ENCODE measurements at regions not wholly inside any gene's neighbourhood (a gene's known extent, or its start where the extent isn't known, plus 50 kb on each side); places are given as distances from the start of the nearest gene placed in this dataset.

DNA sequence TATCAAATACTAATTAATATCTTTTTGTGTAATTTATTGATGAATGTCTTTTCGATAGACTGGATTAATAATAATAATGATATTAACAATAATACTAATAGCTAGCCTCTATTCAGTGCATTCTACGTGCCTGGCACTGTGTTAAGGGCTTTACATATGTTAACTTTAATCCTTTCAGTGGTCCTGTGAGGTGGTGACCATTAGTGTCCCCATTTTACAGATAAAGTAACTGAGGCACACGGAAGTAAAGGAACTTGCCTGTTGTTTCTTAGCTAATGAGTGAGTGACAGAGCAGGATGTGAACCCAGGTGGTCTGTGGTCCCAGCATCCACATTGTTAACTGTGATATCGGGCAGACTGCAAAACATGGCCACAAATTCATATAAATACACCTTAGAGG is 335.7 kb upstream of the PROX1 start:
- Histone ChIP-seq H3K36me3 (no peaks in the 10 kb centered on the region), H3K4me3 (no peak overlapping the region), H3K9me3 (no peaks in the 10 kb centered on the region), H3K27ac (no peak overlapping the region), H3K4me1 (no peaks in the 10 kb centered on the region), H3K27me3 (peaks cover 0 to 8% (median 0%) of the 10 kb centered on the region in 7 donors)
- WGBS, 2 donors: 84 to 86% methylated on average over 4 of the region's 4 CpGs
- intact Hi-C loops (cut with DNase I): no loop called here
- DNase-seq (no peak), ATAC-seq (no peak)
- TF ChIP-seq, protein P1, sequence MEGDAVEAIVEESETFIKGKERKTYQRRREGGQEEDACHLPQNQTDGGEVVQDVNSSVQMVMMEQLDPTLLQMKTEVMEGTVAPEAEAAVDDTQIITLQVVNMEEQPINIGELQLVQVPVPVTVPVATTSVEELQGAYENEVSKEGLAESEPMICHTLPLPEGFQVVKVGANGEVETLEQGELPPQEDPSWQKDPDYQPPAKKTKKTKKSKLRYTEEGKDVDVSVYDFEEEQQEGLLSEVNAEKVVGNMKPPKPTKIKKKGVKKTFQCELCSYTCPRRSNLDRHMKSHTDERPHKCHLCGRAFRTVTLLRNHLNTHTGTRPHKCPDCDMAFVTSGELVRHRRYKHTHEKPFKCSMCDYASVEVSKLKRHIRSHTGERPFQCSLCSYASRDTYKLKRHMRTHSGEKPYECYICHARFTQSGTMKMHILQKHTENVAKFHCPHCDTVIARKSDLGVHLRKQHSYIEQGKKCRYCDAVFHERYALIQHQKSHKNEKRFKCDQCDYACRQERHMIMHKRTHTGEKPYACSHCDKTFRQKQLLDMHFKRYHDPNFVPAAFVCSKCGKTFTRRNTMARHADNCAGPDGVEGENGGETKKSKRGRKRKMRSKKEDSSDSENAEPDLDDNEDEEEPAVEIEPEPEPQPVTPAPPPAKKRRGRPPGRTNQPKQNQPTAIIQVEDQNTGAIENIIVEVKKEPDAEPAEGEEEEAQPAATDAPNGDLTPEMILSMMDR (IDR thresholded peaks at IDR 0.05): no peak

DNA sequence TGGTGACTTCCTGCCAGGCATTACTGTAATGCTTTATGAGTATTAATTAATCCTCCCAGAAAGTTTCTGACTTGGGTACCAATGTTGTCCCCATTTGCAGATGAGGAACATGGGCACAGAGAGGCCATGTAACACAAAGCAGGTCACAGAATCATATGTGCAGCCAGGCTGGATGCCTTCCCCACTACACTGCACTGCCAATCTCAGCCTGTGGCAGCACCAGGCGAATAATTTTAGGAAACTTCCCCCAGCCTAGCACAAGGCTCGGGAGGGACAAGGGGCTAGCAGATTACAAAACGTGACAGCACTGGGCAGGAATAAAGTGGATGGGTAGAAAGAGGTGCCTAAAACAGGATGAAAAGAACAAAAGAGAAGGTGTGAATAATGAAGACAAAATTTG is 331.7 kb upstream of the PROX1 start:
- TF ChIP-seq, protein P1 (IDR thresholded peaks at IDR 0.05): no peak
- Histone ChIP-seq H3K27me3 (peaks cover 0 to 8% (median 0%) of the 10 kb centered on the region in 7 donors), H3K4me3 (no peak overlapping the region), H3K4me1 (no peaks in the 10 kb centered on the region), H3K9me3 (no peaks in the 10 kb centered on the region), H3K27ac (no peak overlapping the region), H3K36me3 (no peaks in the 10 kb centered on the region)
- no peak for ATAC-seq
- intact Hi-C loops (cut with DNase I): no loop called here
- WGBS, 2 donors: 52 to 55% methylated on average over 3 of the region's 3 CpGs
- DNase-seq: no peak

DNA sequence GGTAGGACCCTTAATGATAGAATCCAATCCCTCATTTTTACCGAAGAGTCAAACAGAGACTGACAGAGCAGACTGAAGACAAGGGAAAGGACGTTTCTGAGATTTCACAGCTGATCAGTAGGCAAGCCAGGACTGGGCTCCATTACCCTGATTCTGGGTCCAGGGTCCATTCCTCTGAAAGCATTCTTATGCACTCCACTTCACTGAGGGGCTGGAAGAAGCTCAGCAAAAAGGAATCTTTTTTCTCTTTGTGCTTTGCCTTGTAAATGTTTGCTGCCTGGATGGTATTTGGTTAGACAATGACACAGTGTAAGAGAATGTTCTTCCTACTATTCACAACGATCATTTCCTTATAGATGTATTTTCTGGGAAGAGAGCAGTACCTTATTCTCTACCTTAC is 331.3 kb upstream of the PROX1 start:
- Histone ChIP-seq H3K4me3 (no peak overlapping the region), H3K36me3 (no peaks in the 10 kb centered on the region), H3K27me3 (peaks cover 0 to 8% (median 0%) of the 10 kb centered on the region in 7 donors), H3K4me1 (no peaks in the 10 kb centered on the region), H3K27ac (no peak overlapping the region), H3K9me3 (no peaks in the 10 kb centered on the region)
- WGBS, 2 donors: 56 to 65% methylated on average over 3 of the region's 3 CpGs
- intact Hi-C loops (cut with DNase I): no loop called here
- DNase-seq (no peak), ATAC-seq (no peak)
- TF ChIP-seq, protein P1 (IDR thresholded peaks at IDR 0.05): no peak

DNA sequence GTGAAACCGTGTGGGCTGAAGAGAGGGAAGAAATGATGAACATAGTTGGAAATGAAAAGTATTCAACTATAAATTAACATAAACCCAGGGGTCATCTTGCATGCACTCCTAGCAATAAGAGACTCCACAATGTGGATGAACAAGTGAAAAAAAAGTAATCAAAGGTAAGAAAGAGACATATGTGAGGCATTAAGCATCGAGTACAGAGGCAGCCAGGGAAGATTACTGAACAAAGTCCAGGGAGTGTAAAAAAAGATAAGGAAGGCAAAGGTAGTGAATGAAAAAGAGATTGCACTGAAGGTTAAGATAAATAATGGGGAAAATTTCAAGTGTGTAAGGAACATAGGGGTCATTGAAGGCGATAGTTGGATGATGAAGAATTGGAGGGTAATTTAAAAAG is 330.8 kb upstream of the PROX1 start:
- H3K36me3 ChIP-seq: no peaks in the 10 kb centered on the region
- intact Hi-C loops (cut with DNase I): no loop called here
- H3K27ac ChIP-seq: no peak overlapping the region
- no peak for ATAC-seq
- H3K27me3 ChIP-seq: peaks cover 0 to 8% (median 0%) of the 10 kb centered on the region in 7 donors
- H3K4me3 ChIP-seq: no peak overlapping the region
- no peaks in the 10 kb centered on the region for H3K9me3 ChIP-seq
- 62 to 72% methylated on average over 3 of the region's 3 CpGs for WGBS, 2 donors
- DNase-seq: no peak
- TF ChIP-seq, protein P1 (IDR thresholded peaks at IDR 0.05): no peak
- H3K4me1 ChIP-seq: no peaks in the 10 kb centered on the region
